Transverse colon (tissue), 4 donors: ENCODE measurements at regions not wholly inside any gene's neighbourhood (a gene's known extent, or its start where the extent isn't known, plus 50 kb on each side); places are given as distances from the start of the nearest gene placed in this dataset.

Experiments used
- DNase-seq: peaks from one replicate; pipeline ENCODE4 v3.0.0-alpha.2; 2019
- H3K27ac ChIP-seq, 4 donors: fragments of 200-600 bp; sonication (generic); 2 replicates each; pipeline ENCODE4 v1.5.1; 2016 to 2018; ENCODE audit warnings: inconsistent platforms in 4 of 4
- H3K27me3 ChIP-seq: fragments of 200-600 bp; sonication (generic); 2 replicates; pipeline ENCODE4 v1.5.1; 2017; ENCODE audit warnings: inconsistent platforms
- H3K36me3 ChIP-seq, 4 donors: fragments of 200-600 bp; sonication (generic); 2 replicates each; pipeline ENCODE4 v1.5.1; 2017 to 2019; ENCODE audit warnings: inconsistent platforms in 4 of 4
- H3K4me1 ChIP-seq, 4 donors: fragments of 200-600 bp; sonication (generic); 2 replicates each; pipeline ENCODE4 v1.5.1; 2017 to 2020; ENCODE audit warnings: inconsistent platforms in 4 of 4
- H3K4me3 ChIP-seq, 4 donors: fragments of 200-600 bp; sonication (generic); 1 replicate in 1 of 4; 2 replicates in 3 of 4; pipeline versions ENCODE4 v1.5.1 to v1.6.1; 2017 to 2019; ENCODE audit warnings: inconsistent platforms in 4 of 4
- H3K9me3 ChIP-seq, 2 donors: fragments of 200-600 bp; sonication (generic); 2 replicates each; pipeline ENCODE4 v1.5.1; 2017 to 2019; ENCODE audit warnings: inconsistent platforms in 2 of 2
- EP300 ChIP-seq: sonication (generic); formaldehyde crosslinking; IDR thresholded peaks from one replicate; pipeline ENCODE4 v1.6.1; 2017; ENCODE audit warnings: antibody characterized with exemption, low read depth
- POLR2A ChIP-seq: fragments of 450-650 bp; IDR thresholded peaks from one replicate; pipeline ENCODE4 v1.6.1; 2016; ENCODE audit warnings: antibody characterized with exemption, mild to moderate bottlenecking, moderate library complexity
- POLR2AphosphoS5 ChIP-seq, 3 donors: sonication (generic); formaldehyde crosslinking; IDR thresholded peaks; one replicate each; pipeline ENCODE4 v1.6.1; 2016; ENCODE audit warnings: antibody characterized with exemption in 3 of 3
- WGBS, 2 donors: methylation state at CpG; one replicate each; pipeline ENCODE4 v1.1.5; 2018; ENCODE audit warnings: low coverage in 1 of 2; 5-methylcytosine and 5-hydroxymethylcytosine counted together
- in situ Hi-C, 4 donors: fragments of 200-750 bp; cut with MboI; loops; one replicate each; pipeline versions ENCODE4 v1.15.0 to v1.15.1; 2017; ENCODE audit warnings: low sequenced_read_pairs in 3 of 4, low pct_ligation_motif_present in 1 of 4, low pct_unique_long_range_greater_than_20kb in 1 of 4
- intact Hi-C: fragments of 100-400 bp; cut with DNase I; formaldehyde crosslinking; loops from one replicate; pipeline ENCODE4 v1.15.1; 2023; ENCODE audit warnings: low total_unique reads
- TF ChIP-seq, protein P1 (sequence below), 5 experiments: fragments of 200-600 bp in 3 of 5; fragments of 450-650 bp in 2 of 5; sonication (generic) in 3 of 5; IDR thresholded peaks; 1 replicate in 2 of 5; 2 replicates in 3 of 5; pipeline ENCODE4 v1.5.1; 2016 to 2017; ENCODE audit warnings: antibody characterized with exemption in 5 of 5, inconsistent platforms in 3 of 5, mild to moderate bottlenecking in 2 of 5, moderate library complexity in 1 of 5

DNA sequence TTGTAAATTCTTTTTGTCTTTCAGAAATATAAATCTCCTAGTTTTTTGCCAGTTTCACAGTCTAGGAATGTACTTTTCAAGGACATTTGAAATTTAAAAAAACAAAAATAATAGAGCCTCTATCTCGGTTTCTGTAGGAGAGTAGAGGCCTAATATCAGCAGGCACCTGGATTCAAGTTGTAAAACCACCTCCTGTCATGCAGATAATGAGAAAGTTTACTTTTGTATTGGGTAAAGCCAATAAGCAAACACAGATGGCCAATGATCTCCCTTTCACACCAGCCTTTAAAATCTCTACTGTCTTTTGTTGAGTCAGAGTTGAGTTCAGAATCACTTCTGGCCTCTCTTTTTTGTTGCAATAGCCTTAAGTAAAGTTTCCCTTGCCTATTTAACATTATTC is 1499.9 kb downstream of the PCDH18 start:
- Histone ChIP-seq H3K9me3 (no peaks in the 10 kb centered on the region), H3K36me3 (no peaks in the 10 kb centered on the region), H3K27ac (no peak overlapping the region), H3K4me1 (no peaks in the 10 kb centered on the region), H3K4me3 (no peak overlapping the region), H3K27me3 (no peaks in the 10 kb centered on the region)
- 65 to 86% methylated on average over 1 of the region's 1 CpG for WGBS, 2 donors
- DNase-seq = no peak
- in situ Hi-C loops = no loop called here
- intact Hi-C loops = no loop called here
- TF ChIP-seq, protein P1, sequence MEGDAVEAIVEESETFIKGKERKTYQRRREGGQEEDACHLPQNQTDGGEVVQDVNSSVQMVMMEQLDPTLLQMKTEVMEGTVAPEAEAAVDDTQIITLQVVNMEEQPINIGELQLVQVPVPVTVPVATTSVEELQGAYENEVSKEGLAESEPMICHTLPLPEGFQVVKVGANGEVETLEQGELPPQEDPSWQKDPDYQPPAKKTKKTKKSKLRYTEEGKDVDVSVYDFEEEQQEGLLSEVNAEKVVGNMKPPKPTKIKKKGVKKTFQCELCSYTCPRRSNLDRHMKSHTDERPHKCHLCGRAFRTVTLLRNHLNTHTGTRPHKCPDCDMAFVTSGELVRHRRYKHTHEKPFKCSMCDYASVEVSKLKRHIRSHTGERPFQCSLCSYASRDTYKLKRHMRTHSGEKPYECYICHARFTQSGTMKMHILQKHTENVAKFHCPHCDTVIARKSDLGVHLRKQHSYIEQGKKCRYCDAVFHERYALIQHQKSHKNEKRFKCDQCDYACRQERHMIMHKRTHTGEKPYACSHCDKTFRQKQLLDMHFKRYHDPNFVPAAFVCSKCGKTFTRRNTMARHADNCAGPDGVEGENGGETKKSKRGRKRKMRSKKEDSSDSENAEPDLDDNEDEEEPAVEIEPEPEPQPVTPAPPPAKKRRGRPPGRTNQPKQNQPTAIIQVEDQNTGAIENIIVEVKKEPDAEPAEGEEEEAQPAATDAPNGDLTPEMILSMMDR (IDR thresholded peaks at IDR 0.05) = no peak
- TF ChIP-seq POLR2AphosphoS5 (IDR thresholded peaks at IDR 0.05) = no peak
- no peak for TF ChIP-seq POLR2A
- TF ChIP-seq EP300 = no peak

DNA sequence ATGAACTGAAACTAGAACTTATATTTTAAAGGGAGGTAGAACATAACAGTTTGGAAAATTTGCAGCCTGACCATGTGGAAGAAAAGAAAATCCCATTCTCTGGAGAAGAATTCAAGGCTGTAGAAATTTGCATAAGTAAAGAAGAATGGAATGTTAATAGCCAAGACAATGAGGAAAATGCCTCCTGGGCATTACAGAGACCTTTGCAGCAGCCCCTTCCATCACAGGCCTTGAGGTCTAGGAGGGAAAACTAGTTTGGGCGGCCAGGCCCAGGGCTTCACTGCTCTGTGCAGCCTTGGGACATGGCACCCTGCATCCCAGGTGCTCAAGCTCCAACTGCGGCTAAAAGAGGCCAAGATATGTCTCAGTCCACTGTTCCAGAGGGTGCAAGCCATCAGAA is 1506.8 kb downstream of the PCDH18 start:
- Histone ChIP-seq H3K36me3 (no peaks in the 10 kb centered on the region), H3K27me3 (no peaks in the 10 kb centered on the region), H3K27ac (no peak overlapping the region), H3K4me3 (no peak overlapping the region), H3K9me3 (peaks cover 0 to 3% of the 10 kb centered on the region in 2 donors), H3K4me1 (no peaks in the 10 kb centered on the region)
- intact Hi-C loops = no loop called here
- WGBS, 2 donors = 27% methylated on average over 2 of the region's 2 CpGs; no CpG with 5 or more reads in 1 of the 2 donors
- in situ Hi-C loops = no loop called here
- DNase-seq = no peak
- TF ChIP-seq POLR2AphosphoS5 (IDR thresholded peaks at IDR 0.05) (no peak), POLR2A (no peak), EP300 (no peak)
- TF ChIP-seq, protein P1 (IDR thresholded peaks at IDR 0.05) = no peak

DNA sequence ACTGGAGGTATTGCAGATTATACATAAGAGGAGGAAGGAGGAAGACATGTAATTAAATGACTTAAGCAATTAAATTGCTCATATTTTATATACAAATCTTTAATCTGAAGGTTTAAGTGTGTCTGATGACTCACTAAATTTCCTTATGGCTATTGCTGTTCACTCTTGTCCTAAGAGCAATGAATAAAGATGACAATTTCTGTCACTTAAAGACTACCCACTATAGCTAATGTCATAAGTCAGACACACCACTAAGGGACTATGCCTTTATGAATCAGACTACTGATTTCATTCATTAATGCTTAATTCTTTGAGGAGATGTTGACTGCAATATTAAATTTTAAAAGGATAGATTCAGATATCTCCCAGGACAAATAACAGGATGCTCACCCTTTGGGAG is 1514.7 kb downstream of the PCDH18 start:
- Histone ChIP-seq H3K9me3 (no peaks in the 10 kb centered on the region), H3K4me1 (no peaks in the 10 kb centered on the region), H3K36me3 (no peaks in the 10 kb centered on the region), H3K27me3 (no peaks in the 10 kb centered on the region), H3K27ac (no peak overlapping the region), H3K4me3 (no peak overlapping the region)
- in situ Hi-C loops = no loop called here
- TF ChIP-seq POLR2AphosphoS5 (IDR thresholded peaks at IDR 0.05) (no peak), POLR2A (no peak), EP300 (no peak)
- TF ChIP-seq, protein P1 (IDR thresholded peaks at IDR 0.05) = no peak
- intact Hi-C loops = no loop called here
- DNase-seq = no peak

DNA sequence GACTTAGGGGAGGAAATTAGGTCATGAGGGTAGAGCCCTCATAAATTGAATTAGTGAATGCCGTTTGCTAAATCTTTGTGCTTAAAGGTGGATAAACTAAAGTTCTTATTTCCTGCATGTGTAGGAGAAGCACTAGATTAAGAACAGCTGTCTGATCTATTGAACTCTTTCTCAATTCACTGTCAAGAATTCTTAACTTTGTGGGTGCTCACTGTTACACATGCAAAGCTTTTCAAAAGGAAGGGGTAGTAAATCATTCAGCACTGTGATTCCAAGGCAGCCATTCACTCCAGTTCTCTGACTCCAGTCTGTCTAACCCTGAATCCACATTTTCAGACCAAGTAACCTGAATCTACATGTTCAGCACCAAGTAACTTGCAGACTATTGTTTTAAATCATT is 1520.1 kb downstream of the PCDH18 start:
- Histone ChIP-seq H3K4me3 (no peak overlapping the region), H3K27ac (no peak overlapping the region), H3K36me3 (no peaks in the 10 kb centered on the region), H3K27me3 (no peaks in the 10 kb centered on the region), H3K4me1 (no peaks in the 10 kb centered on the region), H3K9me3 (no peaks in the 10 kb centered on the region)
- intact Hi-C loops (no loop called here), in situ Hi-C loops (no loop called here)
- DNase-seq = no peak
- 23 to 48% methylated on average over 1 of the region's 1 CpG for WGBS, 2 donors
- TF ChIP-seq, protein P1 (IDR thresholded peaks at IDR 0.05) = no peak
- TF ChIP-seq EP300 (no peak), POLR2AphosphoS5 (IDR thresholded peaks at IDR 0.05) (no peak), POLR2A (no peak)
